Spleen (tissue), 11 donors: ENCODE measurements at regions not wholly inside any gene's neighbourhood (a gene's known extent, or its start where the extent isn't known, plus 50 kb on each side); places are given as distances from the start of the nearest gene placed in this dataset.

Experiments used
- DNase-seq: peaks from one replicate; pipeline ENCODE4 v3.0.0-alpha.2; 2020
- H3K27ac ChIP-seq, 8 donors: fragments of 200-600 bp; sonication (generic) in 7 of 8; 1 replicate in 4 of 8; 2 replicates in 4 of 8; pipeline versions ENCODE4 v1.5.0 to v1.8.0; 2016 to 2021; ENCODE audit warnings: inconsistent platforms in 4 of 8, mild to moderate bottlenecking in 4 of 8, moderate library complexity in 1 of 8
- H3K27me3 ChIP-seq, 7 donors: fragments of 200-600 bp; sonication (generic) in 6 of 7; replicated peaks in 1 of 7; 1 replicate in 4 of 7; 2 replicates in 3 of 7; pipeline versions ENCODE4 v1.5.0 to v1.8.0; 2016 to 2021; ENCODE audit warnings: inconsistent platforms in 3 of 7, mild to moderate bottlenecking in 1 of 7
- H3K36me3 ChIP-seq, 6 donors: fragments of 200-600 bp; sonication (generic) in 5 of 6; 1 replicate in 4 of 6; 2 replicates in 2 of 6; pipeline versions ENCODE4 v1.5.0 to v1.8.0; 2016 to 2021; ENCODE audit warnings: inconsistent platforms in 2 of 6
- H3K4me1 ChIP-seq, 6 donors: fragments of 200-600 bp; sonication (generic) in 5 of 6; 1 replicate in 3 of 6; 2 replicates in 3 of 6; pipeline versions ENCODE4 v1.5.0 to v1.8.0; 2016 to 2021; ENCODE audit warnings: inconsistent platforms in 3 of 6
- H3K4me3 ChIP-seq, 8 donors: fragments of 200-600 bp; sonication (generic) in 7 of 8; 1 replicate in 4 of 8; 2 replicates in 4 of 8; pipeline versions ENCODE4 v1.5.0 to v1.8.0; 2016 to 2021; ENCODE audit warnings: inconsistent platforms in 4 of 8, mild to moderate bottlenecking in 4 of 8, moderate library complexity in 2 of 8
- H3K9me3 ChIP-seq, 8 donors: fragments of 200-600 bp; sonication (generic) in 7 of 8; 1 replicate in 4 of 8; 2 replicates in 4 of 8; pipeline versions ENCODE4 v1.5.0 to v1.8.0; 2016 to 2021; ENCODE audit warnings: inconsistent platforms in 4 of 8
- CTCF ChIP-seq, 11 experiments: fragments of 200-600 bp in 7 of 11; fragments of 450-650 bp in 4 of 11; sonication (generic) in 4 of 11; IDR thresholded peaks in 8 of 11; conservative IDR thresholded peaks in 3 of 11; 1 replicate in 7 of 11; 2 replicates in 4 of 11; pipeline versions ENCODE4 v1.4.0 to v1.8.0; 2016 to 2021; ENCODE audit warnings: antibody characterized with exemption in 11 of 11, inconsistent platforms in 4 of 11, mild to moderate bottlenecking in 1 of 11
- POLR2A ChIP-seq, 3 donors: fragments of 450-650 bp; IDR thresholded peaks; one replicate each; pipeline ENCODE4 v1.5.1; 2017; ENCODE audit warnings: antibody characterized with exemption in 3 of 3, mild to moderate bottlenecking in 1 of 3
- POLR2AphosphoS5 ChIP-seq, 3 donors: sonication (generic); formaldehyde crosslinking; IDR thresholded peaks; one replicate each; pipeline ENCODE4 v1.5.1; 2017; ENCODE audit warnings: antibody characterized with exemption in 3 of 3
- WGBS, 5 donors: extraction: QIAGEN DNeasy Blood & Tissue Kit in 3 of 5; methylation state at CpG; one replicate each; pipeline versions ENCODE4 v1.1.5 to v1.1.7; 2013 to 2018; 5-methylcytosine and 5-hydroxymethylcytosine counted together
- intact Hi-C: fragments of 100-400 bp; cut with DNase I; formaldehyde crosslinking; loops from one replicate; pipeline ENCODE4 v1.15.0; 2023; ENCODE audit warnings: low total_unique reads
- donor health status: healthy with polysubstance abuse.
- donor health status: DM: no; HTN: no; CAD: no; lungs with moderate emphysema.
- donor health status: DM: no; HTN: no; CAD: no.
- donor health status: Bipolar disorder and iron deficiency.
- donor health status: healthy.
- donor health status: DM: no; HTN: no; CAD: no.
- donor health status: DM: yes; HTN: yes; CAD: no.

- 33 to 66% (median 53%) methylated on average over 2 of the region's 2 CpGs for WGBS, 5 donors
- no peaks in the 10 kb centered on the region for H3K27me3 ChIP-seq
- intact Hi-C loops: no loop called here
- DNase-seq: no peak
- no peak overlapping the region for H3K27ac ChIP-seq
- H3K4me3 ChIP-seq: no peak overlapping the region
- H3K4me1 ChIP-seq: no peaks in the 10 kb centered on the region
- peaks cover 0 to 19% (median 11%) of the 10 kb centered on the region in 8 donors for H3K9me3 ChIP-seq
- H3K36me3 ChIP-seq: no peaks in the 10 kb centered on the region
- TF ChIP-seq CTCF (IDR thresholded peaks at IDR 0.05 in 8 of 11, conservative IDR thresholded peaks at IDR 0.05 in 3 of 11): no peak
- no peak for TF ChIP-seq POLR2AphosphoS5 (IDR thresholded peaks at IDR 0.05)
- no peak for TF ChIP-seq POLR2A (IDR thresholded peaks at IDR 0.05)
Observed at GRCh38 chr3:76147846-76148245, 362.5 kb upstream of the ZNF717 start.

- WGBS, 5 donors: 79 to 100% (median 92%) methylated on average over 1 of the region's 1 CpG
Observed at GRCh38 chr3:76152028-76152427, 366.7 kb upstream of the ZNF717 start.

GRCh38 chr3:76161856-76162255 lies 376.5 kb upstream of the ZNF717 start:
- Histone ChIP-seq H3K36me3 (no peaks in the 10 kb centered on the region), H3K27ac (no peak overlapping the region), H3K4me1 (no peaks in the 10 kb centered on the region), H3K27me3 (no peaks in the 10 kb centered on the region), H3K4me3 (no peak overlapping the region), H3K9me3 (peaks cover 0 to 4% (median 0%) of the 10 kb centered on the region in 8 donors)
- DNase-seq: no peak
- TF ChIP-seq POLR2A (IDR thresholded peaks at IDR 0.05) (no peak), POLR2AphosphoS5 (IDR thresholded peaks at IDR 0.05) (no peak), CTCF (IDR thresholded peaks at IDR 0.05 in 8 of 11, conservative IDR thresholded peaks at IDR 0.05 in 3 of 11) (no peak)
- intact Hi-C loops: no loop called here

More at GRCh38 chr3:76152028-76152427, 366.7 kb upstream of the ZNF717 start:
- Histone ChIP-seq H3K27ac (no peak overlapping the region), H3K4me3 (no peak overlapping the region), H3K36me3 (no peaks in the 10 kb centered on the region), H3K9me3 (peaks cover 0 to 19% (median 12%) of the 10 kb centered on the region in 8 donors), H3K4me1 (no peaks in the 10 kb centered on the region), H3K27me3 (no peaks in the 10 kb centered on the region)
- TF ChIP-seq POLR2A (IDR thresholded peaks at IDR 0.05) (no peak), POLR2AphosphoS5 (IDR thresholded peaks at IDR 0.05) (no peak), CTCF (IDR thresholded peaks at IDR 0.05 in 8 of 11, conservative IDR thresholded peaks at IDR 0.05 in 3 of 11) (no peak)
- intact Hi-C loops: no loop called here
- no peak for DNase-seq

- Histone ChIP-seq H3K4me1 (no peaks in the 10 kb centered on the region), H3K9me3 (peaks cover 0 to 21% (median 18%) of the 10 kb centered on the region in 8 donors), H3K27me3 (no peaks in the 10 kb centered on the region), H3K4me3 (no peak overlapping the region), H3K36me3 (no peaks in the 10 kb centered on the region), H3K27ac (no peak overlapping the region)
- intact Hi-C loops: no loop called here
- TF ChIP-seq POLR2A (IDR thresholded peaks at IDR 0.05) (no peak), CTCF (IDR thresholded peaks at IDR 0.05 in 8 of 11, conservative IDR thresholded peaks at IDR 0.05 in 3 of 11) (no peak), POLR2AphosphoS5 (IDR thresholded peaks at IDR 0.05) (no peak)
- WGBS, 5 donors: 62 to 96% (median 87%) methylated on average over 3 of the region's 3 CpGs
- DNase-seq: no peak
Observed at GRCh38 chr3:76171647-76172046, 386.3 kb upstream of the ZNF717 start.
